Upper lobe of left lung (tissue), 6 donors: ENCODE measurements at regions not wholly inside any gene's neighbourhood (a gene's known extent, or its start where the extent isn't known, plus 50 kb on each side); places are given as distances from the start of the nearest gene placed in this dataset.

Experiments
- ATAC-seq, 2 donors: fragments of 200-7000 bp; cut with Tn5 transposase; one replicate each; pipeline ENCODE4 v1.9.1; 2022; ENCODE audit warnings: mild to moderate bottlenecking in 2 of 2, moderate library complexity in 2 of 2; ENCODE audit not compliant: low FRiP score in 2 of 2
- DNase-seq, 2 donors: peaks; one replicate each; pipeline ENCODE4 v3.0.0-alpha.2; 2019 to 2020
- H3K27ac ChIP-seq, 4 donors: fragments of 200-600 bp; sonication (generic); one replicate each; pipeline ENCODE4 v1.5.1; 2016 to 2019
- H3K27me3 ChIP-seq, 4 donors: fragments of 200-600 bp; sonication (generic); one replicate each; pipeline ENCODE4 v1.5.1; 2017 to 2019
- H3K36me3 ChIP-seq, 4 donors: fragments of 200-600 bp; sonication (generic); one replicate each; pipeline ENCODE4 v1.5.1; 2016 to 2019
- H3K4me1 ChIP-seq, 4 donors: fragments of 200-600 bp; sonication (generic); one replicate each; pipeline ENCODE4 v1.5.1; 2018 to 2019
- H3K4me3 ChIP-seq, 4 donors: fragments of 200-600 bp; sonication (generic); one replicate each; pipeline ENCODE4 v1.5.1; 2017 to 2019; ENCODE audit warnings: mild to moderate bottlenecking in 2 of 4, moderate library complexity in 1 of 4
- H3K9me3 ChIP-seq, 4 donors: fragments of 200-600 bp; sonication (generic); one replicate each; pipeline ENCODE4 v1.5.1; 2018 to 2019
- CTCF ChIP-seq, 6 experiments: fragments of 450-650 bp in 4 of 6; fragments of 200-600 bp in 2 of 6; sonication (generic) in 2 of 6; IDR thresholded peaks; one replicate each; pipeline ENCODE4 v1.5.1; 2016 to 2019; ENCODE audit warnings: antibody characterized with exemption in 6 of 6
- EP300 ChIP-seq, 4 donors: sonication (generic); formaldehyde crosslinking; IDR thresholded peaks; one replicate each; pipeline ENCODE4 v1.5.1; 2017; ENCODE audit warnings: antibody characterized with exemption in 4 of 4, control low read depth in 2 of 4
- POLR2A ChIP-seq, 4 donors: fragments of 450-650 bp; IDR thresholded peaks; one replicate each; pipeline ENCODE4 v1.5.1; 2016 to 2017; ENCODE audit warnings: antibody characterized with exemption in 4 of 4, mild to moderate bottlenecking in 2 of 4
- POLR2AphosphoS5 ChIP-seq, 2 donors: sonication (generic); formaldehyde crosslinking; IDR thresholded peaks; one replicate each; pipeline ENCODE4 v1.5.1; 2017; ENCODE audit warnings: antibody characterized with exemption in 2 of 2
- WGBS, 2 donors: methylation state at CpG; one replicate each; pipeline ENCODE4 v1.1.5; 2017 to 2018; 5-methylcytosine and 5-hydroxymethylcytosine counted together
- donor health status: DM: no; HTN: no; CAD: no; lungs with moderate emphysema.
- donor health status: DM: no; HTN: yes; CAD: no; lungs with severe emphysema.

- Histone ChIP-seq H3K9me3 (no peaks in the 10 kb centered on the region), H3K27me3 (no peaks in the 10 kb centered on the region), H3K36me3 (no peaks in the 10 kb centered on the region), H3K4me1 (no peaks in the 10 kb centered on the region), H3K4me3 (no peak overlapping the region), H3K27ac (no peak overlapping the region)
- DNase-seq = no peak
- TF ChIP-seq POLR2A (IDR thresholded peaks at IDR 0.05) (no peak), CTCF (IDR thresholded peaks at IDR 0.05) (no peak), POLR2AphosphoS5 (IDR thresholded peaks at IDR 0.05) (no peak), EP300 (IDR thresholded peaks at IDR 0.05) (no peak)
- WGBS, 2 donors = 73 to 84% methylated on average over 14 to 16 of the region's 16 CpGs
- ATAC-seq = peak in 1 of 2 donors; percentile 40
Measured at GRCh38 chr2:763766-764525, 86.7 kb upstream of the TMEM18 start.

GRCh38 chr2:762646-763045 is 85.4 kb upstream of the TMEM18 start:
- no peak for DNase-seq
- TF ChIP-seq POLR2A (IDR thresholded peaks at IDR 0.05) (no peak), POLR2AphosphoS5 (IDR thresholded peaks at IDR 0.05) (no peak), CTCF (IDR thresholded peaks at IDR 0.05) (no peak), EP300 (IDR thresholded peaks at IDR 0.05) (no peak)
- Histone ChIP-seq H3K36me3 (no peaks in the 10 kb centered on the region), H3K4me3 (no peak overlapping the region), H3K27me3 (no peaks in the 10 kb centered on the region), H3K4me1 (no peaks in the 10 kb centered on the region), H3K9me3 (no peaks in the 10 kb centered on the region), H3K27ac (no peak overlapping the region)
- WGBS, 2 donors = 66 to 73% methylated on average over 4 of the region's 4 CpGs
- no peak for ATAC-seq

- 58 to 74% methylated on average over 6 of the region's 6 CpGs for WGBS, 2 donors
- Histone ChIP-seq H3K4me1 (no peaks in the 10 kb centered on the region), H3K27me3 (no peaks in the 10 kb centered on the region)
Measured at GRCh38 chr2:761384-761783, 84.2 kb upstream of the TMEM18 start.

DNA sequence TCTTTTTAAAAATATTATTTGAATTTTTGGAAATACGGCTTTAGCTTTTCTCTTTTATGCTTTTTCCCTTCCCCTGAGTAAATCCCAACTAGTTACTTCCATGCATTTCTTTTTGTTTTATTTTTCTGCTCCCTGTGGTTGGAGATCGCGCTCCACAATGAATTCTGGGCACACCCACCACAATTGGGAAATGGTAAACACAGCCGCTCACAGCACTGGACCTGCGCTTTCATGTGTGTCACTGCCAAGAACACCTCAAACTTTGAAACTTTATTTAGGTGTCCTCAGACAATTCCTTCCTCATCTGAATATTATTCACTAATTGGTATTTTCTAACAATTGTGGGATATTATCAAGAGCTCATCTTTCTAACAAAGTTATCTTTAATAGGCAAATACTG is 82.8 kb upstream of the TMEM18 start:
- Histone ChIP-seq H3K36me3 (no peaks in the 10 kb centered on the region), H3K4me3 (no peak overlapping the region), H3K9me3 (no peaks in the 10 kb centered on the region), H3K27me3 (no peaks in the 10 kb centered on the region), H3K27ac (no peak overlapping the region), H3K4me1 (no peaks in the 10 kb centered on the region)
- 63 to 81% methylated on average over 5 of the region's 5 CpGs for WGBS, 2 donors
- ATAC-seq (no peak), DNase-seq (no peak)
- TF ChIP-seq POLR2A (IDR thresholded peaks at IDR 0.05) = no peak
- TF ChIP-seq POLR2AphosphoS5 (IDR thresholded peaks at IDR 0.05) = no peak
- no peak for TF ChIP-seq CTCF (IDR thresholded peaks at IDR 0.05)
- TF ChIP-seq EP300 (IDR thresholded peaks at IDR 0.05) = no peak

More at GRCh38 chr2:761384-761783, 84.2 kb upstream of the TMEM18 start:
- ATAC-seq (no peak), DNase-seq (no peak)
- no peaks in the 10 kb centered on the region for H3K9me3 ChIP-seq
- no peak overlapping the region for H3K4me3 ChIP-seq
- no peaks in the 10 kb centered on the region for H3K36me3 ChIP-seq
- H3K27ac ChIP-seq = no peak overlapping the region
- TF ChIP-seq EP300 (IDR thresholded peaks at IDR 0.05) (no peak), CTCF (IDR thresholded peaks at IDR 0.05) (no peak), POLR2AphosphoS5 (IDR thresholded peaks at IDR 0.05) (no peak), POLR2A (IDR thresholded peaks at IDR 0.05) (no peak)
